Hematopoietic multipotent progenitor cell (in vitro differentiated cells): ENCODE measurements at regions not wholly inside any gene's neighbourhood (a gene's known extent, or its start where the extent isn't known, plus 50 kb on each side); places are given as distances from the start of the nearest gene placed in this dataset.

Experiments
- DNase-seq, 3 donors: peaks; one replicate each; pipeline ENCODE4 v3.0.0-alpha.2; 2011 to 2015; ENCODE audit warnings: low read depth in 2 of 3, low spot score in 2 of 3

DNA sequence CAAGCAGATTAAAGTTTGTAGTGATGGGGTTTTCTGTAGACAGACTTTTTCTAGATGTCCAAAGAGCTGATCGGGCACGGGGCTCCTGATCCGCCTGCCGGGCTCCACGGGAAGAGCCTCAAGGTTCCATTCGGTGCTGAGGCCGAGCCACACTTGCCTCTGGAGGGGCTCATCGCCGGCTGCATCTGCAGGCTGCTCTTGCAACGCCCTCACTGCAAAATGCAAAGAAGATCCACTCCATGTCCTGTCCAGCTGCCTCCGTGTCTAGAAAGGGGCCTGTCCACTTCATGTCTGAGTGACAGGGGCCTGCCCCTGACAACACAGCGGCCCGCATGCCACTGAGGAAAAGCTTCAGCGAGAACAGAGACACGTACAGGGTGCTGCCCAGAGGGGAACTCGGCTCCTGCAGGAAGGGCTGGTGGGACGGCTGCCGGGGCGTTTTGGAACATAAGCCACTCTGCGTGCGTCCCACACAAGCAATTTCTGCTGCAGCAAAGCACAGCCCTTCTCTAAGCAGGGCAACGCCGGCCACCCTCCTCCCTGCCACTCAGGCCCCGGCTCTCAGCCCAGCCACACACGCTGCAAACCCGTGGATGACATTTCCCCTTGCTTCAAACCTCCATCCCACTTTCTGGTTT lies 53.6 kb upstream of the CTDP1 start:
- no peak for DNase-seq

DNA sequence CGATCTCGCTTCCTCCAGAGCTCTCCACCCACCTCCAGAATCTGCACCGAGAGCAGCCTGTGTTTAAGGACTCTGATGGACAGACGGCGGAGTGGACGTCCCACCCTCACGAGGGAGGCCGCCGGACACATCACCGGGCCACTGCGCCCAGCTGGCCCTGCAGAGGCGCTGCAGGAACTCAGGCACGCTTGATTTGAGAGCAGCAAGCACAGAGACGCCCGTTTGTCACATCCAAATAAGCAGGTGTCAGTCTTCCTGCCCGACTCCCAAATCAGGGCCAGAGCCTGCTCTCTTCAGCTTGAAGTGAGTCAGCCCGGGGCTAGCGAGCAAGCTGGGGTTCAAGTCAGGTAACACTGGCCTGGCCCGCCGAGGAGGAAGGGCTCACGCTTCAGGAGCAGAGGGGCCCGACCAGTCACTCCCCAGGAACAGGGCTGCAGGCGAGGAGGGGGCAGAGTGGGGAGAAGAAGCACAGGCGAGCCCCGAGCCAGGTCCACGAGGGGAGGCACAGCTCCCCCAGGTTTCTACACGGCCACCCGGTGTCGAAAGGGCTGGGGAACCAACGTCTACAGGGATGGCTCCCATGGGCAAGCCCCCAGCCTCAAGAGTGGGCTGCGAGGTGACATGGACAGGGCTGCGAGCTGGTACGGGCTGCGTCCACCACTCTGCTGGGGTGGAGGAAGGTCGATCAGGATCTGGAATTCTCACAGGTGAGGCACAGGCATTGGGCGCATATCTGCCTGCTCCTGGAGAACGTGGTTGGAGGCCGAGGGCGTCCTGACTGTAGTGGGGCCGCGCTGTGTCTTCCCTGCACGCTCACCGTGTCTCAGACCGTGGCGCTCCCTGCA lies 52.5 kb upstream of the CTDP1 start:
- no peak for DNase-seq

DNA sequence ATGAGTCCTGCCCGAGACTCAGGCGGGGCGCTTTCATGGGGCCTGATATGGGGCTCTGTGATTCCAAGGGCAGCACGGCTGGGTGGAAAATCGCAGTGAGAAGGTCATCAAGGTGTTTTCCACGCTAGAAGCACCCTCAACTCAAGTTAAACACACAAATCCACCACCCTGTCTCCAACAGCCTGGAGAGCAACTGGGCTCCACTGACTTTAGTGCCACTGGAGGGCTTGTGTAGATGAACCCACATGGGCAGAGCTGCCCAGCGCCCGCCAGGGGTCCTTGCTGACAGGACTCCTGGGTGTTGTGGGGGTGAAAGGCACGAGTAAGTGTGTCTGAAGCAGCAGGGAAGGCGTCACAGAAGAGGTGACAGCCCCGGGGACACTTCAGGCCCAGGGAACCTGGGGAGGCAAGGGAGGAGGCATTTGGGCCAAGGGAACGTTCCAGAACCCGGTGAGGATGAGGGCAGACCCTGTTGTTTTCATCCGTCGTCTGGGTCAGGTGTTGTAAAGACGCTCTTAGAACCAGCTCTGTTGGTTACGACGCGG lies 51.8 kb upstream of the CTDP1 start:
- no peak for DNase-seq

- no peak for DNase-seq
Measured at GRCh38 chr18:79628416-79629248, 51.0 kb upstream of the CTDP1 start.

DNA sequence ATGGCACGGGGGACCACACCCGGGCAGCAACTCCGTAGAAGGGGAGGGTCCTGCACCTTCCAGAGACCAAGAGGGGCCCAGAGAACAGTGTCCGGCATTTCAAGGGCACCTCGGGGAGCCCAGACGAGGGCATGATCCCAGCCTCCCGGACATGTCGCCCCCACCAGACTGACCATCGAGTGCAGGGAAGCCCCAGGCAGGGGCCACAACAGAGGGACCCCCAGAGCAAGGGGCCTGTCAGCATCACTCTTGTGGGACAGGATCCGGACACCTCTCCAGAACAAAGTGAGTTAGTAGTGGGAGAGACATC lies 50.4 kb upstream of the CTDP1 start:
- no peak for DNase-seq

- no peak for DNase-seq
Measured at GRCh38 chr18:79629606-79630005, 50.0 kb upstream of the CTDP1 start.
